ENCODE measurements at regions not wholly inside any gene's neighbourhood (a gene's known extent, or its start where the extent isn't known, plus 50 kb on each side); places are given as distances from the start of the nearest gene placed in this dataset.
"Not testable (repeated sequence)": the region's sequence is repeated elsewhere in the genome, so short reads cannot be mapped to it uniquely, and the experiment has no call there.

DNA sequence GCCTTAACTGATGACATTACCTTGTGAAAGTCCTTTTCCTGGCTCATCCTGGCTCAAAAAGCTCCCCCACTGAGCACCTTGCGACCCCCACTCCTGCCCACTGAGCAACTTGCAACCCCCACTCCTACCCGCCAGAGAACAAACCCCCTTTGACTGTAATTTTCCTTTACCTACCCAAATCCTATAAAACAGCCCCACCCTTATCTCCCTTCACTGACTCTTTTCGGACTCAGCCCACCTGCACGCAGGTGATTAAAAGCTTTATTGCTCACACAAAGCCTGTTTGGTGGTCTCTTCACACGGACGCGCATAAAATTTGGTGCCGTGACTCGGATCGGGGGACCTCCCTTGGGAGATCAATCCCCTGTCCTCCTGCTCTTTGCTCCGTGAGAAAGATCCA, 124.4 kb upstream of the MAP2 start:
- TF ChIP-seq ELF4, FOXK2, SUZ12, TARDBP, PKNOX1, ZNF384 (IDR thresholded peaks at IDR 0.05): not testable (repeated sequence)
